Endothelial cell (in vitro differentiated cells): ENCODE measurements at regions not wholly inside any gene's neighbourhood (a gene's known extent, or its start where the extent isn't known, plus 50 kb on each side); places are given as distances from the start of the nearest gene placed in this dataset.

Experiments
- DNase-seq: peaks from one replicate; pipeline ENCODE4 v3.0.0; 2021; ENCODE audit warnings: low spot score
- H3K27ac Mint-ChIP-seq: one replicate; pipeline ENCODE4 v1.8.0; 2021; ENCODE audit warnings: mixed read lengths, inconsistent platforms; ENCODE audit not compliant: unreplicated experiment
- H3K27me3 Mint-ChIP-seq: one replicate; pipeline ENCODE4 v1.8.0; 2021; ENCODE audit warnings: mild to moderate bottlenecking, moderate library complexity, mixed read lengths, inconsistent platforms; ENCODE audit not compliant: unreplicated experiment
- H3K36me3 Mint-ChIP-seq: one replicate; pipeline ENCODE4 v1.8.0; 2021; ENCODE audit warnings: mild to moderate bottlenecking, low read depth, mixed read lengths, inconsistent platforms; ENCODE audit not compliant: unreplicated experiment
- H3K4me1 Mint-ChIP-seq: one replicate; pipeline ENCODE4 v1.8.0; 2021; ENCODE audit warnings: mild to moderate bottlenecking, mixed read lengths, inconsistent platforms; ENCODE audit not compliant: unreplicated experiment
- H3K4me3 Mint-ChIP-seq: one replicate; pipeline ENCODE4 v1.8.0; 2021; ENCODE audit warnings: mild to moderate bottlenecking, mixed read lengths, inconsistent platforms; ENCODE audit not compliant: unreplicated experiment
- H3K9me3 Mint-ChIP-seq: one replicate; pipeline ENCODE4 v1.8.0; 2021; ENCODE audit warnings: mixed read lengths, inconsistent platforms; ENCODE audit not compliant: unreplicated experiment
- CTCF ChIP-seq: fragments of 200-600 bp; sonication (generic); IDR thresholded peaks from one replicate; pipeline ENCODE4 v1.5.0; 2021; ENCODE audit warnings: antibody characterized with exemption; ENCODE audit not compliant: unreplicated experiment

- H3K4me1 Mint-ChIP-seq, result no peaks in the 10 kb centered on the region
- H3K27me3 Mint-ChIP-seq, result peaks cover 1% of the 10 kb centered on the region
- no peak overlapping the region for H3K4me3 Mint-ChIP-seq
- H3K27ac Mint-ChIP-seq, result no peak overlapping the region
- no peaks in the 10 kb centered on the region for H3K9me3 Mint-ChIP-seq
- no peaks in the 10 kb centered on the region for H3K36me3 Mint-ChIP-seq
- TF ChIP-seq CTCF, result no peak
- DNase-seq, result no peak
These were observed 123.6 kb upstream of the RGMA start for GRCh38 chr15:93212578-93212977.

DNA sequence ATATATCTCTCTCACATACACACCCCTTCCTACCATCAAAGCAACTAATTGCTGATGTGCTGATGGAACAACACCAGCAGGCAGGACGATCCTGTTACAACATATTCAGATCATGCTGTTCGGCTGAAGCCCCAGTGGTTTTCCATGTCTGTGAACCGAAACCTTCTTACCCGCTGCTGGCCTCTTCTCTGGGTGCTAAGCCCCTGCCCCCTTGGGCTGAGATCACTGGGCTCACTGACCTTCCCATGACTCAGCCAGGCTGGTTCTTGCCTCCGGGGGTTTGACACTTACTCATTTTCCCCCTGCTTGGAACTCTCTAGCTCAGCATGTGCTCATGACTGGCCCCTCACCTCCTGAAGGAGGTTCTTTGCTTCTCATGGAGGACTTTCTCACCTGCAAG is 122.0 kb upstream of the RGMA start:
- DNase-seq, result no peak
- no peak overlapping the region for H3K27ac Mint-ChIP-seq
- no peaks in the 10 kb centered on the region for H3K27me3 Mint-ChIP-seq
- H3K9me3 Mint-ChIP-seq, result no peaks in the 10 kb centered on the region
- no peak for TF ChIP-seq CTCF
- no peaks in the 10 kb centered on the region for H3K36me3 Mint-ChIP-seq
- no peaks in the 10 kb centered on the region for H3K4me1 Mint-ChIP-seq
- H3K4me3 Mint-ChIP-seq, result no peak overlapping the region

DNA sequence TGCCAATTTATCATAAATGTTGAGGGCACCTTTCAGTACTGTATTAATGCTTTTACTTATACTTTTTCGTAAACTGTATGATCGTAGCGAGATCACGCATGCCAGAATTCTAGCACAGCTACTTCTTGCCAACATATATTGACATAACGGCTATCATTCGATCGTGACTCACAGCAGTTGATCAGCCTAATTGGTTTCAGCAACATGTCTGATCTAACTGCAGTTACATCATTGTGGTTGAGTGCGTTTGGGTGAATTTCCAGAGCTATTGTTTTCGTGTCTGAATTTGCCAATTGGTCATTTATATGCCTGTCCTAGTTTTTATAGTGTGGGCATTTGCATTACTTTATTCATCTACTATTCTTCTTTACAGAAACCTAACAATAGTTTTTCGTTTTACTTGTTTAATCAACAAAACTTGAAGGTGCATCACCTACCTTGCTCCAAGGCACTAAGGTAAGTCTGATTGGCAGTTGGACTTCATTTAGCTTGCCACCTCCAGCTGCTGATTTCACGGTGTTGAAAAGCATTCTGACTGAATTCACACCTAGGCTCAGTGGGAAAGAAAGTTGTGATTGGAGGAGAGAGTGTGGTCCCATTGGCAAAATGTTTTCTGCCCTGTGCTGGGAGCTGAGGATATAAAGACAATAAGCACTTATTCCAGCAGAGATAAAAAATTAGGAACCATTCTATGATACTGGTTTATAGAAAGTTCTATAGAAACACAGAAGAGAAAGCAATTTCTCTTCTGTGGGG is 120.9 kb upstream of the RGMA start:
- DNase-seq, result no peak
- H3K36me3 Mint-ChIP-seq, result no peaks in the 10 kb centered on the region

GRCh38 chr15:93206893-93207292 is 117.9 kb upstream of the RGMA start:
- Mint-ChIP-seq H3K4me3 (no peak overlapping the region), H3K27ac (no peak overlapping the region), H3K4me1 (peaks cover 4% of the 10 kb centered on the region), H3K27me3 (no peaks in the 10 kb centered on the region), H3K9me3 (no peaks in the 10 kb centered on the region), H3K36me3 (no peaks in the 10 kb centered on the region)
- TF ChIP-seq CTCF, result no peak
- DNase-seq, result no peak

More for the DNA sequence above, 120.9 kb upstream of the RGMA start:
- no peaks in the 10 kb centered on the region for H3K9me3 Mint-ChIP-seq
- no peak overlapping the region for H3K27ac Mint-ChIP-seq
- H3K4me3 Mint-ChIP-seq, result no peak overlapping the region
- no peak for TF ChIP-seq CTCF
- H3K27me3 Mint-ChIP-seq, result no peaks in the 10 kb centered on the region
- no peaks in the 10 kb centered on the region for H3K4me1 Mint-ChIP-seq

GRCh38 chr15:93205413-93205812 is 116.4 kb upstream of the RGMA start:
- no peaks in the 10 kb centered on the region for H3K9me3 Mint-ChIP-seq

More at GRCh38 chr15:93205413-93205812, 116.4 kb upstream of the RGMA start:
- Mint-ChIP-seq H3K4me3 (no peak overlapping the region), H3K4me1 (peaks cover 4% of the 10 kb centered on the region), H3K36me3 (no peaks in the 10 kb centered on the region), H3K27me3 (no peaks in the 10 kb centered on the region), H3K27ac (no peak overlapping the region)
- no peak for TF ChIP-seq CTCF
- no peak for DNase-seq
